ENCODE measurements at regions not wholly inside any gene's neighbourhood (a gene's known extent, or its start where the extent isn't known, plus 50 kb on each side); places are given as distances from the start of the nearest gene placed in this dataset.

DNA sequence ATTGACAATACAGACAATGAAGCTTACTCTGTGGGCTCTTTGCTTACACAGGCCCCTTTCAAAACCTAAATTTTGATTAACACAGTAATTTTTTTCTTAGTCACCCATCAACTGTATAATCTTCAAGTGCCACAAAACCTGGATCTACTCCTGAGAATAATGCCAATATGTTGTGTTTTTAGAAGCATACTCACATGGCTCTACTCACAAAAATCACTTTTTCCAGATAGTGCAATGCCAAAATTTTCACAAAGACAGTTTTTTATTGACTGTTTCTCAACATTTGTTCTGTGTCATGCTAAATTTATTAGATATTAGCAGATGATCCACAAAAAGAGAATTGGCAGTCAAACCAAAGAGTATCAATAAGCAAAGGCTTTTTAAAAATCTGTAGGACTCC is 493.7 kb upstream of the C1orf87 start:
- H3K27ac ChIP-seq = no peak overlapping the region
- TF ChIP-seq POLR2A (IDR thresholded peaks at IDR 0.05) (no peak), EP300 (IDR thresholded peaks at IDR 0.05) (no peak)
- H3K9me3 ChIP-seq = no peaks in the 10 kb centered on the region
- H3K4me3 ChIP-seq = no peak overlapping the region
- peaks cover 0 to 10% (median 0%) of the 10 kb centered on the region in 4 donors for H3K4me1 ChIP-seq
- H3K27me3 ChIP-seq = no peaks in the 10 kb centered on the region
- DNase-seq (ENCODE audit: low spot score in 2 of 2) = no peak
- no peaks in the 10 kb centered on the region for H3K36me3 ChIP-seq

DNA sequence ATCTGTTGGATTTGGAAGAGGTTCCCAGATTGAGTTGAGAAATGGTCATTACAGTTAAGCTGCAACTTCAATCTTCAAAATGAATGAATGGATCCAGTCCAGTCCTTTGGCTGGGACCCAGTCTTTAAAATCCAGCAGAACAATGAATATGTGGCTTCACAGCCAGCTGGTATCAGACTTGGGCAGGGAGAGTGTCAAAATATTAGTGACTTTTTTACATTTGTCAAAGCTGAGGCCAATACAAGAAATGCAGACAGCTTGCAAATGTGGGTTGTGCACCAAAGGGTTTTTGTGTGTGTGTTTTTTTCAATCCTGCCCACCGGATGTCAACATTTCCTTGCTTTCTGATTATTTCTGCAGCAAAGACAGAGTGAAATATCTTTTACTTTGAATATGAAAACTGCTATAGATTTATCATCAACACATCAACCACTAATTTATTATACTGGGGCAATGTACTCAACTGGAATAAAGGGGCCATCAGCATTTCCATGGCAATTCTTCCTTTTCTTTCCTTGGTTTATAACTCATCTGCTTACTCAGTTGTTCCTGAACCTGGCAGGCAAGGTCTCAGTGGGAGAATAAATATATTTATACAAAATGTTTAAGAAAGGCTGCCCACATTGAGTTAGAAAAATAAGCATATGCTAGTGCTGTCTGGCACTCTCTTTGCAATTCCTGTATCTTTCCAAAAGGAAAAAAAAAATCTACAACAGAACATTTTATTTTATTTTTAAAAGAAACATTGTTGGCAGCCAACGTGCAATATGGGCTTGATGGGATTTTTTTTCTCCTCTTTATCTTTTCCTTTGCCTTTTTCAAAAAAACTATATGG is 491.6 kb upstream of the C1orf87 start:
- WGBS, 2 donors = 6 to 11% methylated on average over 2 of the region's 2 CpGs
- Histone ChIP-seq H3K36me3 (no peaks in the 10 kb centered on the region), H3K27ac (no peak overlapping the region), H3K27me3 (no peaks in the 10 kb centered on the region), H3K4me3 (no peak overlapping the region), H3K4me1 (peaks cover 0 to 10% (median 0%) of the 10 kb centered on the region in 4 donors), H3K9me3 (no peaks in the 10 kb centered on the region)
- TF ChIP-seq POLR2A (IDR thresholded peaks at IDR 0.05) = no peak
- TF ChIP-seq EP300 (IDR thresholded peaks at IDR 0.05) = no peak
- TF ChIP-seq, protein P1, sequence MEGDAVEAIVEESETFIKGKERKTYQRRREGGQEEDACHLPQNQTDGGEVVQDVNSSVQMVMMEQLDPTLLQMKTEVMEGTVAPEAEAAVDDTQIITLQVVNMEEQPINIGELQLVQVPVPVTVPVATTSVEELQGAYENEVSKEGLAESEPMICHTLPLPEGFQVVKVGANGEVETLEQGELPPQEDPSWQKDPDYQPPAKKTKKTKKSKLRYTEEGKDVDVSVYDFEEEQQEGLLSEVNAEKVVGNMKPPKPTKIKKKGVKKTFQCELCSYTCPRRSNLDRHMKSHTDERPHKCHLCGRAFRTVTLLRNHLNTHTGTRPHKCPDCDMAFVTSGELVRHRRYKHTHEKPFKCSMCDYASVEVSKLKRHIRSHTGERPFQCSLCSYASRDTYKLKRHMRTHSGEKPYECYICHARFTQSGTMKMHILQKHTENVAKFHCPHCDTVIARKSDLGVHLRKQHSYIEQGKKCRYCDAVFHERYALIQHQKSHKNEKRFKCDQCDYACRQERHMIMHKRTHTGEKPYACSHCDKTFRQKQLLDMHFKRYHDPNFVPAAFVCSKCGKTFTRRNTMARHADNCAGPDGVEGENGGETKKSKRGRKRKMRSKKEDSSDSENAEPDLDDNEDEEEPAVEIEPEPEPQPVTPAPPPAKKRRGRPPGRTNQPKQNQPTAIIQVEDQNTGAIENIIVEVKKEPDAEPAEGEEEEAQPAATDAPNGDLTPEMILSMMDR (IDR thresholded peaks at IDR 0.05) = no peak
- no peak for DNase-seq (ENCODE audit: low spot score in 2 of 2)

DNA sequence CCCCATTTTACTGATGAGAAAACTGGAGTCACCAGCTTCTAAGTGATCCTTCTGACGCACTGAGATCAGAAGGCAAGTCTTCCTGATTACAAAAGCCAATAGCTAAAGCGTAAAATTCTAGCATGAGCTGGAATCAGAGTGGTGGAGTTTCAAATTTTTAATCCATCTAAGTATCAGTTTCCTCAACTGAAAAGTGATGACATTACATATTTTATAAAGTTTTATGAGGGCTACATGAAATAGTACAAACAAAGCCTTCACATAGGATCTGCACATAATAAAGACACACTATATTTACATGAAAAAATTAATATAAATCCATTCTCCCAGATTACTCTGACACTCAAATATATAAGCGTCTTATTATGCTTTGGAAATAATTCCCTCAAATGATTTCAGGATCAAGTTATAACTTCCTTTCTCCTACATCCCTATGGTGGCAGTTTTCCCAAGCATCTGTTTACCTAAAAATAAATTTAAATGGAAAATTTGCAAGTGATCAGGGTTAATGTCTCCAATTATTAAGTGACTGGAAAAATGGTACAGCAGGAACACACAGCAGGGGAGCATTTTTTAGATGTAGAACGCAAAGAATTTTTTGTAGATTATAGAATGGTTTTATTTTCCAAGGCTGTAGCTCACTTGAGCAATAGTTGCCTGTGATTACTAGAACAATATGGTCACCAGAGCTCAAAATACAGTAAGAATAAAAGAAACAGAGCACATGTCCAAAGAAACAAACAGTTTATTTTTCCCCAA is 490.4 kb upstream of the C1orf87 start:
- DNase-seq (ENCODE audit: low spot score in 2 of 2) = no peak
- Histone ChIP-seq H3K4me3 (no peak overlapping the region), H3K27ac (no peak overlapping the region), H3K27me3 (no peaks in the 10 kb centered on the region), H3K36me3 (no peaks in the 10 kb centered on the region), H3K4me1 (peaks cover 0 to 10% (median 0%) of the 10 kb centered on the region in 4 donors), H3K9me3 (no peaks in the 10 kb centered on the region)
- TF ChIP-seq, protein P1 (IDR thresholded peaks at IDR 0.05) = no peak
- TF ChIP-seq POLR2A (IDR thresholded peaks at IDR 0.05) = no peak
- TF ChIP-seq EP300 (IDR thresholded peaks at IDR 0.05) = no peak
- WGBS, 2 donors = 84 to 90% methylated on average over 4 of the region's 4 CpGs

DNA sequence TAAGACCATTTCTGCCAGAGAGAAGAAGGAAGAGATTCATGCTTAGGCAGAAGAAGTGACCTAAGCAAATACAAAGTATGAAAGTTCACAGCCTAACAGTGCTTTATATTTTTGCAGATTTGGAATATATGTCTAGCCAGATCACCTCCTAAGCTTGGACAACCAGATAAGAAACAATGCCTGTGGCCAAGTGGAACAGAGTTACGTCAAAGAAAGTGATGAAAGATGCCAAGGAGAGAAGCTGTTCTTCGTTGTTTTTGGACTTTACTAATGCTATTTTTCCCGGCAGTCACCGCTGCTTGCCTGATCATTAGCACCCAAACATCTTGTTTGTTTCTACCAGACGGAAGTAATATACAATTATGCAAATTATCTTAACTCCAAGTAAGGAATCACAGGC is 489.2 kb upstream of the C1orf87 start:
- no peak overlapping the region for H3K27ac ChIP-seq
- no peaks in the 10 kb centered on the region for H3K9me3 ChIP-seq
- H3K4me1 ChIP-seq = peaks cover 0 to 10% (median 0%) of the 10 kb centered on the region in 4 donors
- no peak for DNase-seq (ENCODE audit: low spot score in 2 of 2)
- H3K4me3 ChIP-seq = no peak overlapping the region
- 75 to 82% methylated on average over 5 of the region's 5 CpGs for WGBS, 2 donors
- H3K36me3 ChIP-seq = no peaks in the 10 kb centered on the region
- TF ChIP-seq EP300 (IDR thresholded peaks at IDR 0.05) (no peak), POLR2A (IDR thresholded peaks at IDR 0.05) (no peak)
- TF ChIP-seq, protein P1 (IDR thresholded peaks at IDR 0.05) = no peak
- H3K27me3 ChIP-seq = no peaks in the 10 kb centered on the region

DNA sequence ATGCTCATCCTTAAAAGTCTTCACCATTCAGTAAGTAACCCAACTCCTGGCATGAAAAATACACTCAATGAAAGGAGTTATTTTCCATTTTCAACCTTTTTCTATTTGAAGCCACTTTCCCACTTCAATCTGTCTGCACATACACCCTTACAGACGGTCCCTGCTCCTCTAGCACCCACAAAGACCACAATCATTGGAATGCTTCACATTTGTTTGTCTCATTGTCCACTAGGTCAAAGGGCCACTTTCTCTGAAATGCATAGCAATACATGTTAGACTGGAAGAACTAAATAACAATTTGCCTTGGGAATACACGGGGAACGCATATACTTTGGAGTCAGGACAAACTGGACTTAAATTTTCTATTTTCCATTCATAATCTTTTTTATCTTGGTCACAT is 487.1 kb upstream of the C1orf87 start:
- H3K9me3 ChIP-seq = no peaks in the 10 kb centered on the region
- no peak overlapping the region for H3K27ac ChIP-seq
- DNase-seq (ENCODE audit: low spot score in 2 of 2) = no peak
- H3K27me3 ChIP-seq = no peaks in the 10 kb centered on the region
- 55 to 64% methylated on average over 3 of the region's 3 CpGs for WGBS, 2 donors
- H3K4me3 ChIP-seq = no peak overlapping the region
- TF ChIP-seq, protein P1 (IDR thresholded peaks at IDR 0.05) = no peak
- no peak for TF ChIP-seq EP300 (IDR thresholded peaks at IDR 0.05)
- no peak for TF ChIP-seq POLR2A (IDR thresholded peaks at IDR 0.05)
- no peaks in the 10 kb centered on the region for H3K36me3 ChIP-seq
- peaks cover 0 to 10% (median 0%) of the 10 kb centered on the region in 4 donors for H3K4me1 ChIP-seq

Measured in tibial nerve (tissue), 4 donors.